Omental fat pad (tissue), 3 donors: ENCODE measurements at regions not wholly inside any gene's neighbourhood (a gene's known extent, or its start where the extent isn't known, plus 50 kb on each side); places are given as distances from the start of the nearest gene placed in this dataset.
"Not testable (repeated sequence)": the region's sequence is repeated elsewhere in the genome, so short reads cannot be mapped to it uniquely, and the experiment has no call there.

ENCODE experiments used
- ATAC-seq: fragments of 150-250 bp; one replicate; pipeline ENCODE4 v1.9.1; 2016; ENCODE audit warnings: mild to moderate bottlenecking, moderate library complexity; ENCODE audit not compliant: low FRiP score
- DNase-seq: peaks from one replicate; pipeline ENCODE4 v3.0.0-alpha.2; 2019; ENCODE audit warnings: low spot score
- CTCF ChIP-seq, 3 donors: fragments of 450-650 bp; IDR thresholded peaks; one replicate each; pipeline ENCODE4 v1.5.1; 2016 to 2017; ENCODE audit warnings: antibody characterized with exemption in 3 of 3, mild to moderate bottlenecking in 3 of 3, moderate library complexity in 2 of 3

- no peak for TF ChIP-seq CTCF (IDR thresholded peaks at IDR 0.05)
- ATAC-seq (no peak), DNase-seq (no peak)
These were observed 481.0 kb upstream of the PTGER4 start for GRCh38 chr5:40198736-40199135.

GRCh38 chr5:40195574-40195973 is 484.1 kb upstream of the PTGER4 start:
- DNase-seq, ATAC-seq: not testable (repeated sequence)

- DNase-seq: no peak
- ATAC-seq: no peak
These were observed 488.6 kb upstream of the PTGER4 start for GRCh38 chr5:40191150-40191549.

GRCh38 chr5:40172721-40173120 is 507.0 kb upstream of the PTGER4 start:
- TF ChIP-seq CTCF (IDR thresholded peaks at IDR 0.05): no peak
- ATAC-seq (no peak), DNase-seq (no peak)

More at GRCh38 chr5:40191150-40191549, 488.6 kb upstream of the PTGER4 start:
- no peak for TF ChIP-seq CTCF (IDR thresholded peaks at IDR 0.05)

GRCh38 chr5:40171971-40172370 is 507.7 kb upstream of the PTGER4 start:
- DNase-seq (no peak), ATAC-seq (no peak)
- no peak for TF ChIP-seq CTCF (IDR thresholded peaks at IDR 0.05)

GRCh38 chr5:40167283-40167682 is 512.4 kb upstream of the PTGER4 start:
- no peak for TF ChIP-seq CTCF (IDR thresholded peaks at IDR 0.05)
- ATAC-seq (no peak), DNase-seq (no peak)

- ATAC-seq: no peak
- TF ChIP-seq CTCF (IDR thresholded peaks at IDR 0.05): no peak
- no peak for DNase-seq
These were observed 512.9 kb upstream of the PTGER4 start for GRCh38 chr5:40166802-40167201.
